ENCODE measurements at regions not wholly inside any gene's neighbourhood (a gene's known extent, or its start where the extent isn't known, plus 50 kb on each side); places are given as distances from the start of the nearest gene placed in this dataset.

DNA sequence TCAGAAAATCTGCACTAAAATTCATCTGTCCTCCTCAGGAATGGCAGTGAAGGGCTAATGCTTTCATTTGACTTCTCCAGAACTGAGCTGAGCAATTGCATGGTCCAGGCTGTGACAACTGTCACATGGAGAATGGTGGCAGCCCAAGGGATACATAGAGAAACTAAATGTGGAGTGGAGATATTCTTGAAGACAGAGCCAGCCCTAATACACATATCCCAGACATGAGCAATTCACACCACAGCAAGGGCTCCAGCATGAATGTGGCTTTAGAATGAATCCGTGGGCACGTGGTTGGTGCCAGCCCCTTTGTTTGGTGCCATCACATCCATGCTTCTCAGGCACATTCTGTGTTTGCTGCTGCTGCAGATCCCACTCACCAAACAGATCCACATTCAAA lies 121.6 kb upstream of the MXRA5 start:
- no peaks in the 10 kb centered on the region for H3K79me1 ChIP-seq (ENCODE audit: low read depth, low read length)
- no CpG with 5 or more reads among the region's 2 CpGs for WGBS, 2 donors (ENCODE audit: extremely low coverage in 2 of 2, insufficient read length in 2 of 2, insufficient replicate concordance in 1 of 2)
- no peak overlapping the region for H3K14ac ChIP-seq (ENCODE audit: low read length)
- H3K4me2 ChIP-seq (ENCODE audit: insufficient read depth, low read length, poor library complexity, severe bottlenecking), result no peak overlapping the region
- no peaks in the 10 kb centered on the region for H3K4me1 ChIP-seq (ENCODE audit: control insufficient read depth in 2 of 2, insufficient read depth in 1 of 2, low read depth in 1 of 2, low read length in 2 of 2)
- H2BK5ac ChIP-seq (ENCODE audit: low read length), result no peak overlapping the region
- H3K9ac ChIP-seq (ENCODE audit: low read depth, low read length, poor library complexity), result no peak overlapping the region
- no peak overlapping the region for H2BK120ac ChIP-seq (ENCODE audit: low read depth, low read length)
- H2AK5ac ChIP-seq (ENCODE audit: low read depth, low read length), result no peak overlapping the region
- H3K27me3 ChIP-seq (ENCODE audit: control insufficient read depth in 3 of 3, insufficient read depth in 3 of 3, low read depth in 1 of 3, low read length in 3 of 3), result no peaks in the 10 kb centered on the region
- no peak overlapping the region for H3K27ac ChIP-seq (replicated peaks; ENCODE audit: low read length)
- H4K91ac ChIP-seq (ENCODE audit: low read depth, low read length, poor library complexity), result no peak overlapping the region
- H4K8ac ChIP-seq (ENCODE audit: low read depth, low read length), result no peak overlapping the region
- H3K4me3 ChIP-seq (ENCODE audit: low read length in 2 of 2), result no peak overlapping the region
- H2BK12ac ChIP-seq (ENCODE audit: low read length), result no peak overlapping the region
- H3K23ac ChIP-seq (ENCODE audit: low read depth, low read length, poor library complexity), result no peak overlapping the region
- no peak for DNase-seq (ENCODE audit: low spot score)
- no peak overlapping the region for H3K4ac ChIP-seq (ENCODE audit: low read length)
- no peak overlapping the region for H2BK15ac ChIP-seq (ENCODE audit: low read length)
- H2AFZ ChIP-seq (ENCODE audit: low read length), result no peak overlapping the region
- H3K18ac ChIP-seq (ENCODE audit: low read length), result no peak overlapping the region
- H3K36me3 ChIP-seq (replicated peaks in 1 of 2; ENCODE audit: control insufficient read depth in 2 of 2, insufficient read depth in 2 of 2, low read length in 2 of 2), result no peaks in the 10 kb centered on the region
- H3K9me3 ChIP-seq (replicated peaks in 1 of 2; ENCODE audit: control insufficient read depth in 2 of 2, insufficient read depth in 1 of 2, low read depth in 1 of 2, low read length in 2 of 2), result no peaks in the 10 kb centered on the region

- Histone ChIP-seq H2BK12ac (ENCODE audit: low read length) (no peak overlapping the region), H3K27me3 (ENCODE audit: control insufficient read depth in 3 of 3, insufficient read depth in 3 of 3, low read depth in 1 of 3, low read length in 3 of 3) (no peaks in the 10 kb centered on the region), H3K4ac (ENCODE audit: low read length) (no peak overlapping the region)
Observed at GRCh38 chrX:3465017-3465416, 118.6 kb upstream of the MXRA5 start.

GRCh38 chrX:3462166-3462508 lies 115.7 kb upstream of the MXRA5 start:
- H3K9ac ChIP-seq (ENCODE audit: low read depth, low read length, poor library complexity), result no peak overlapping the region
- no peak overlapping the region for H3K4me3 ChIP-seq (ENCODE audit: low read length in 2 of 2)
- no peak overlapping the region for H3K4ac ChIP-seq (ENCODE audit: low read length)
- no peaks in the 10 kb centered on the region for H3K27me3 ChIP-seq (ENCODE audit: control insufficient read depth in 3 of 3, insufficient read depth in 3 of 3, low read depth in 1 of 3, low read length in 3 of 3)
- no peak overlapping the region for H3K23ac ChIP-seq (ENCODE audit: low read depth, low read length, poor library complexity)
- H3K27ac ChIP-seq (replicated peaks; ENCODE audit: low read length), result no peak overlapping the region
- no peak overlapping the region for H4K91ac ChIP-seq (ENCODE audit: low read depth, low read length, poor library complexity)
- no peaks in the 10 kb centered on the region for H3K36me3 ChIP-seq (replicated peaks in 1 of 2; ENCODE audit: control insufficient read depth in 2 of 2, insufficient read depth in 2 of 2, low read length in 2 of 2)
- WGBS, 2 donors (ENCODE audit: extremely low coverage in 2 of 2, insufficient read length in 2 of 2, insufficient replicate concordance in 1 of 2), result no CpG with 5 or more reads among the region's 4 CpGs
- H4K8ac ChIP-seq (ENCODE audit: low read depth, low read length), result no peak overlapping the region
- no peaks in the 10 kb centered on the region for H3K4me1 ChIP-seq (ENCODE audit: control insufficient read depth in 2 of 2, insufficient read depth in 1 of 2, low read depth in 1 of 2, low read length in 2 of 2)
- no peak overlapping the region for H3K14ac ChIP-seq (ENCODE audit: low read length)
- no peak overlapping the region for H2AK5ac ChIP-seq (ENCODE audit: low read depth, low read length)
- H2BK5ac ChIP-seq (ENCODE audit: low read length), result no peak overlapping the region
- H2BK12ac ChIP-seq (ENCODE audit: low read length), result no peak overlapping the region
- no peak overlapping the region for H2BK15ac ChIP-seq (ENCODE audit: low read length)
- H3K79me1 ChIP-seq (ENCODE audit: low read depth, low read length), result no peaks in the 10 kb centered on the region
- H3K18ac ChIP-seq (ENCODE audit: low read length), result no peak overlapping the region
- no peak for DNase-seq (ENCODE audit: low spot score)
- H2BK120ac ChIP-seq (ENCODE audit: low read depth, low read length), result no peak overlapping the region
- H3K9me3 ChIP-seq (replicated peaks in 1 of 2; ENCODE audit: control insufficient read depth in 2 of 2, insufficient read depth in 1 of 2, low read depth in 1 of 2, low read length in 2 of 2), result no peaks in the 10 kb centered on the region
- H3K4me2 ChIP-seq (ENCODE audit: insufficient read depth, low read length, poor library complexity, severe bottlenecking), result no peak overlapping the region
- no peak overlapping the region for H2AFZ ChIP-seq (ENCODE audit: low read length)

More at GRCh38 chrX:3465017-3465416, 118.6 kb upstream of the MXRA5 start:
- H2AK5ac ChIP-seq (ENCODE audit: low read depth, low read length), result no peak overlapping the region
- H3K36me3 ChIP-seq (replicated peaks in 1 of 2; ENCODE audit: control insufficient read depth in 2 of 2, insufficient read depth in 2 of 2, low read length in 2 of 2), result no peaks in the 10 kb centered on the region
- no peak overlapping the region for H4K8ac ChIP-seq (ENCODE audit: low read depth, low read length)
- no peak overlapping the region for H3K23ac ChIP-seq (ENCODE audit: low read depth, low read length, poor library complexity)
- WGBS, 2 donors (ENCODE audit: extremely low coverage in 2 of 2, insufficient read length in 2 of 2, insufficient replicate concordance in 1 of 2), result no CpG with 5 or more reads among the region's 5 CpGs
- H2BK5ac ChIP-seq (ENCODE audit: low read length), result no peak overlapping the region
- H3K9me3 ChIP-seq (replicated peaks in 1 of 2; ENCODE audit: control insufficient read depth in 2 of 2, insufficient read depth in 1 of 2, low read depth in 1 of 2, low read length in 2 of 2), result no peaks in the 10 kb centered on the region
- no peak for DNase-seq (ENCODE audit: low spot score)
- no peaks in the 10 kb centered on the region for H3K4me1 ChIP-seq (ENCODE audit: control insufficient read depth in 2 of 2, insufficient read depth in 1 of 2, low read depth in 1 of 2, low read length in 2 of 2)
- no peak overlapping the region for H2AFZ ChIP-seq (ENCODE audit: low read length)
- no peak overlapping the region for H3K14ac ChIP-seq (ENCODE audit: low read length)
- no peak overlapping the region for H3K18ac ChIP-seq (ENCODE audit: low read length)
- H3K27ac ChIP-seq (replicated peaks; ENCODE audit: low read length), result no peak overlapping the region
- H3K9ac ChIP-seq (ENCODE audit: low read depth, low read length, poor library complexity), result no peak overlapping the region
- H3K4me3 ChIP-seq (ENCODE audit: low read length in 2 of 2), result no peak overlapping the region
- no peaks in the 10 kb centered on the region for H3K79me1 ChIP-seq (ENCODE audit: low read depth, low read length)
- H4K91ac ChIP-seq (ENCODE audit: low read depth, low read length, poor library complexity), result no peak overlapping the region
- H2BK120ac ChIP-seq (ENCODE audit: low read depth, low read length), result no peak overlapping the region
- H3K4me2 ChIP-seq (ENCODE audit: insufficient read depth, low read length, poor library complexity, severe bottlenecking), result no peak overlapping the region
- H2BK15ac ChIP-seq (ENCODE audit: low read length), result no peak overlapping the region

DNA sequence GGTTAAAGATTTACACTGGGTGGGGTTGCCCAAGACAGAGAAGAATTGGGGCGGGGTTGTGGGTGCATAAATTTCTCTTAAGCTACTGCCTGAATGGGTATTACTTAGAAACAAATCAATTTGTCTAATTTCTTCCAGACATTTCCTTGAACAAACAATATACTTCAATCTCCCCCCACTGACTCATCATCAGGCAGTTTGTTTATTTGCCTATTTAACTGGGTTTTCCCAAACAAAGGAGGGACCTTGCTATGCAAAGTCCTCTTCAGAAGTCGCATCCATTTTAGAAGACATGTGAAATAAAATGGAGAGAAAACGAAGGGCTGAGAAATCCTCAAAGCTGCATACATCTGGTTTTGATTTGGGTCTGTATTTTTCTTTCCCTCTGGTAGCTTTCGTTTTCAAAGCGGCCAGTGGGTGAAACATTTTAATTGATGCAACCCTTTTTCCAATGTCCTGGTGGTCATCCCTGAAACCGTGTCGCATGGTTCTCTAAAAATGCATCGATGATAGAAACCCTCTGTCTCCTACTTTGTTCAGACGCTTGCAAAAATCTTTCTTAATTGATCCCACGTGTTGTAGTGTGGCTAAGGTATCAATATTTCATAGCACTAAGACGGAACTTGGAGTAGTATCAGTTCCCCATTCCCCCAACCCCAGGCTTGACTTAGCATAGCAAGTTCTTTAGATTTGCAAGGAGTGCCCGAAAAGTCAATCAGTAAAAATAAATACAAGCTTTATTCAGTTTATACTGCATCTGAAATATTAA lies 115.1 kb upstream of the MXRA5 start:
- H3K18ac ChIP-seq (ENCODE audit: low read length), result no peak overlapping the region
- no peak overlapping the region for H3K23ac ChIP-seq (ENCODE audit: low read depth, low read length, poor library complexity)
- H3K14ac ChIP-seq (ENCODE audit: low read length), result no peak overlapping the region
- H3K36me3 ChIP-seq (replicated peaks in 1 of 2; ENCODE audit: control insufficient read depth in 2 of 2, insufficient read depth in 2 of 2, low read length in 2 of 2), result no peaks in the 10 kb centered on the region
- H3K4ac ChIP-seq (ENCODE audit: low read length), result no peak overlapping the region
- H3K79me1 ChIP-seq (ENCODE audit: low read depth, low read length), result no peaks in the 10 kb centered on the region
- no peaks in the 10 kb centered on the region for H3K27me3 ChIP-seq (ENCODE audit: control insufficient read depth in 3 of 3, insufficient read depth in 3 of 3, low read depth in 1 of 3, low read length in 3 of 3)
- no peak overlapping the region for H2BK120ac ChIP-seq (ENCODE audit: low read depth, low read length)
- no peaks in the 10 kb centered on the region for H3K4me1 ChIP-seq (ENCODE audit: control insufficient read depth in 2 of 2, insufficient read depth in 1 of 2, low read depth in 1 of 2, low read length in 2 of 2)
- no peak overlapping the region for H2BK12ac ChIP-seq (ENCODE audit: low read length)
- H3K9ac ChIP-seq (ENCODE audit: low read depth, low read length, poor library complexity), result no peak overlapping the region
- H2AK5ac ChIP-seq (ENCODE audit: low read depth, low read length), result no peak overlapping the region
- no peak overlapping the region for H4K91ac ChIP-seq (ENCODE audit: low read depth, low read length, poor library complexity)
- H3K27ac ChIP-seq (replicated peaks; ENCODE audit: low read length), result no peak overlapping the region
- H3K4me3 ChIP-seq (ENCODE audit: low read length in 2 of 2), result no peak overlapping the region
- WGBS, 2 donors (ENCODE audit: extremely low coverage in 2 of 2, insufficient read length in 2 of 2, insufficient replicate concordance in 1 of 2), result no CpG with 5 or more reads among the region's 12 CpGs
- DNase-seq (ENCODE audit: low spot score), result no peak
- H3K9me3 ChIP-seq (replicated peaks in 1 of 2; ENCODE audit: control insufficient read depth in 2 of 2, insufficient read depth in 1 of 2, low read depth in 1 of 2, low read length in 2 of 2), result no peaks in the 10 kb centered on the region
- no peak overlapping the region for H2AFZ ChIP-seq (ENCODE audit: low read length)
- H2BK15ac ChIP-seq (ENCODE audit: low read length), result no peak overlapping the region
- no peak overlapping the region for H2BK5ac ChIP-seq (ENCODE audit: low read length)
- no peak overlapping the region for H4K8ac ChIP-seq (ENCODE audit: low read depth, low read length)
- no peak overlapping the region for H3K4me2 ChIP-seq (ENCODE audit: insufficient read depth, low read length, poor library complexity, severe bottlenecking)
